ENCODE measurements at regions not wholly inside any gene's neighbourhood (a gene's known extent, or its start where the extent isn't known, plus 50 kb on each side); places are given as distances from the start of the nearest gene placed in this dataset.
A peak's percentile ranks its signal among the peaks of the same experiment; 100 is the strongest.

- no peak overlapping the region for H3K27ac Mint-ChIP-seq
- no peak overlapping the region for H3K4me3 Mint-ChIP-seq
- no peaks in the 10 kb centered on the region for H3K9me3 Mint-ChIP-seq
- no peaks in the 10 kb centered on the region for H3K36me3 Mint-ChIP-seq
- DNase-seq, result no peak
- no peaks in the 10 kb centered on the region for H3K4me1 Mint-ChIP-seq
- H3K27me3 Mint-ChIP-seq, result peaks cover 9 to 26% (median 19%) of the 10 kb centered on the region in 3 donors
- ATAC-seq (ENCODE audit: low read depth in 2 of 2), result no peak
Measured at GRCh38 chr16:85431431-85432124, 181.5 kb upstream of the GSE1 start.

- H3K27ac Mint-ChIP-seq, result no peak overlapping the region
- no peak overlapping the region for H3K4me3 Mint-ChIP-seq
- no peak for ATAC-seq (ENCODE audit: low read depth in 2 of 2)
- no peaks in the 10 kb centered on the region for H3K36me3 Mint-ChIP-seq
- H3K4me1 Mint-ChIP-seq, result no peaks in the 10 kb centered on the region
- no peaks in the 10 kb centered on the region for H3K9me3 Mint-ChIP-seq
- no peak for DNase-seq
- H3K27me3 Mint-ChIP-seq, result peaks cover 7 to 26% (median 16%) of the 10 kb centered on the region in 3 donors
Measured at GRCh38 chr16:85432606-85433005, 180.5 kb upstream of the GSE1 start.

GRCh38 chr16:85433477-85433876, 179.6 kb upstream of the GSE1 start:
- no peaks in the 10 kb centered on the region for H3K4me1 Mint-ChIP-seq
- peak overlapping the region in 1 of 8 donors; percentile 29 for H3K4me3 Mint-ChIP-seq
- peaks cover 7 to 33% (median 16%) of the 10 kb centered on the region in 3 donors for H3K27me3 Mint-ChIP-seq
- H3K36me3 Mint-ChIP-seq, result no peaks in the 10 kb centered on the region
- ATAC-seq (ENCODE audit: low read depth in 2 of 2) (no peak), DNase-seq (no peak)
- no peak overlapping the region for H3K27ac Mint-ChIP-seq
- H3K9me3 Mint-ChIP-seq, result no peaks in the 10 kb centered on the region

- H3K9me3 Mint-ChIP-seq, result no peaks in the 10 kb centered on the region
- peaks cover 3 to 23% (median 7%) of the 10 kb centered on the region in 3 donors for H3K27me3 Mint-ChIP-seq
- H3K27ac Mint-ChIP-seq, result no peak overlapping the region
- no peak overlapping the region for H3K4me3 Mint-ChIP-seq
- no peak for DNase-seq
- H3K4me1 Mint-ChIP-seq, result no peaks in the 10 kb centered on the region
- ATAC-seq (ENCODE audit: low read depth in 2 of 2), result no peak
- no peaks in the 10 kb centered on the region for H3K36me3 Mint-ChIP-seq
Measured at GRCh38 chr16:85435286-85435685, 177.8 kb upstream of the GSE1 start.

GRCh38 chr16:85435700-85436099, 177.4 kb upstream of the GSE1 start:
- no peak for DNase-seq
- Mint-ChIP-seq H3K36me3 (no peaks in the 10 kb centered on the region), H3K4me3 (no peak overlapping the region), H3K9me3 (no peaks in the 10 kb centered on the region), H3K27ac (no peak overlapping the region), H3K27me3 (peaks cover 3 to 23% (median 7%) of the 10 kb centered on the region in 3 donors), H3K4me1 (no peaks in the 10 kb centered on the region)
- ATAC-seq (ENCODE audit: low read depth in 2 of 2), result no peak

GRCh38 chr16:85436207-85436606, 176.9 kb upstream of the GSE1 start:
- Mint-ChIP-seq H3K4me1 (no peaks in the 10 kb centered on the region), H3K27me3 (peaks cover 3 to 23% (median 7%) of the 10 kb centered on the region in 3 donors), H3K9me3 (no peaks in the 10 kb centered on the region), H3K27ac (no peak overlapping the region), H3K36me3 (no peaks in the 10 kb centered on the region), H3K4me3 (no peak overlapping the region)
- no peak for DNase-seq
- no peak for ATAC-seq (ENCODE audit: low read depth in 2 of 2)

GRCh38 chr16:85436636-85437165, 176.4 kb upstream of the GSE1 start:
- no peak overlapping the region for H3K4me3 Mint-ChIP-seq
- no peaks in the 10 kb centered on the region for H3K4me1 Mint-ChIP-seq
- H3K36me3 Mint-ChIP-seq, result no peaks in the 10 kb centered on the region
- H3K27ac Mint-ChIP-seq, result no peak overlapping the region
- no peaks in the 10 kb centered on the region for H3K9me3 Mint-ChIP-seq
- DNase-seq (no peak), ATAC-seq (ENCODE audit: low read depth in 2 of 2) (no peak)
- peaks cover 3 to 24% (median 7%) of the 10 kb centered on the region in 3 donors for H3K27me3 Mint-ChIP-seq

- DNase-seq, result no peak
- no peak for ATAC-seq (ENCODE audit: low read depth in 2 of 2)
- Mint-ChIP-seq H3K9me3 (peaks cover 0 to 2% (median 0%) of the 10 kb centered on the region in 7 donors), H3K27me3 (peaks cover 3 to 29% (median 7%) of the 10 kb centered on the region in 3 donors), H3K4me1 (no peaks in the 10 kb centered on the region), H3K4me3 (no peak overlapping the region), H3K36me3 (no peaks in the 10 kb centered on the region), H3K27ac (no peak overlapping the region)
Measured at GRCh38 chr16:85437166-85438052, 175.7 kb upstream of the GSE1 start.

GRCh38 chr16:85438981-85439685, 174.0 kb upstream of the GSE1 start:
- Mint-ChIP-seq H3K4me1 (no peaks in the 10 kb centered on the region), H3K36me3 (no peaks in the 10 kb centered on the region), H3K27ac (no peak overlapping the region), H3K4me3 (no peak overlapping the region), H3K9me3 (peaks cover 0 to 2% (median 0%) of the 10 kb centered on the region in 7 donors), H3K27me3 (peaks cover 0 to 21% (median 0%) of the 10 kb centered on the region in 3 donors)
- DNase-seq, result no peak
- ATAC-seq (ENCODE audit: low read depth in 2 of 2), result no peak

- no peak for DNase-seq
- ATAC-seq (ENCODE audit: low read depth in 2 of 2), result no peak
- no peak overlapping the region for H3K4me3 Mint-ChIP-seq
- peaks cover 0 to 2% (median 0%) of the 10 kb centered on the region in 7 donors for H3K9me3 Mint-ChIP-seq
- H3K27ac Mint-ChIP-seq, result no peak overlapping the region
- H3K36me3 Mint-ChIP-seq, result no peaks in the 10 kb centered on the region
- peaks cover 0 to 2% (median 0%) of the 10 kb centered on the region in 3 donors for H3K4me1 Mint-ChIP-seq
- peaks cover 0 to 21% (median 0%) of the 10 kb centered on the region in 3 donors for H3K27me3 Mint-ChIP-seq
Measured at GRCh38 chr16:85440744-85441143, 172.4 kb upstream of the GSE1 start.

GRCh38 chr16:85441189-85441889, 171.8 kb upstream of the GSE1 start:
- Mint-ChIP-seq H3K4me1 (peaks cover 0 to 2% (median 0%) of the 10 kb centered on the region in 3 donors), H3K36me3 (no peaks in the 10 kb centered on the region), H3K4me3 (no peak overlapping the region), H3K27me3 (peaks cover 0 to 21% (median 0%) of the 10 kb centered on the region in 3 donors), H3K27ac (peak overlapping the region in 1 of 6 donors; percentile 39), H3K9me3 (peaks cover 0 to 2% (median 0%) of the 10 kb centered on the region in 7 donors)
- no peak for DNase-seq
- no peak for ATAC-seq (ENCODE audit: low read depth in 2 of 2)

GRCh38 chr16:85441890-85442670, 171.0 kb upstream of the GSE1 start:
- H3K9me3 Mint-ChIP-seq, result peaks cover 0 to 2% (median 0%) of the 10 kb centered on the region in 7 donors
- ATAC-seq (ENCODE audit: low read depth in 2 of 2) (no peak), DNase-seq (no peak)
- H3K36me3 Mint-ChIP-seq, result no peaks in the 10 kb centered on the region
- peaks cover 0 to 2% (median under 1%) of the 10 kb centered on the region in 3 donors for H3K4me1 Mint-ChIP-seq
- no peak overlapping the region for H3K4me3 Mint-ChIP-seq
- peaks cover 0 to 20% (median 0%) of the 10 kb centered on the region in 3 donors for H3K27me3 Mint-ChIP-seq
- peak overlapping the region in 1 of 6 donors; percentile 39 for H3K27ac Mint-ChIP-seq

Measured in naive B cell (primary cell).